ENCODE measurements at regions not wholly inside any gene's neighbourhood (a gene's known extent, or its start where the extent isn't known, plus 50 kb on each side); places are given as distances from the start of the nearest gene placed in this dataset.

DNA sequence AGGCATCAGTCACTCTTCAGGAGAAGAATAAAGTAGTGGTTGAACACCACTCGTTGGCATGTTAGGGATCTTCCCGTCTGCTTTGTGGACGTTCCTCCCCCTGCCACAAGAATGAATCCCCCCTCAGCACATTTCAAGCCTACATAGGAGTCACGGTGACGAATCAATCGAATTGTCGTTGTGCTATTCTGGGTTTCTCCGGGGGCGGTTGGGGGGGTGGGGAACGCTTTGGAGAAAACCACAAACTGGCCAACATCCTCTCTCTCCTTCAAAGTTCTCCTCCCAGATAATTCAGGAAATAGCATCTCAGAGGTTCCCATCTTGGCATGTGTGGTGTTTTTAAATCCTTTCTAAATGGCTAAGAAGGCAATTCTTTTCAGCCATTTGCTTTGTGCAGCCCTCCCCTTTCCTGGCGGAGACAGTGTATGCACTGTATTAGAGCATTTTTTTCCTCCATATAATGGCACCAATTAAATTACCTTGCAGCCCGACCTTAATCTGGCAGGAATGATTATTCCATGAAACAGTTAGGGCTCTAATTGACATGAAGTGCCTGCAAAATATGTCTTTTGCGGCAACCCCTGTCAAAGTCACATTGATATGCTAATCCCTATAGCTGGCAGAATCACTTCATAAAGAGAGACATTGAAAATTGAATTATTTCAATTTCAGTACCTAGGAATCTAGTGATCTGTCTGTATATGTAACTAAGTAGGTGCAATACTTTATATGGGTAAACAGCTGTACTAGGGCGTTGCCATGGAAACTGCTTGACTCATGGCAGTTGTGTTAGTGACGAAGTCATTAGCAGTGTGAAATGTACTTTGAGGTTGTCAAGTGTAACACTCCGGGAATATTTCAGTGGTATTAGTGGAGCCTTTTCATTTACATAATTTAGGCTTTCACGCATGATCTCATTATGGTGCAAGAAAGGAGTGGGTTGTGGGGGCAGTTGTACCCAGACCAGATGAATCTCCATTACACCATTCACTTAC, 323.4 kb upstream of the SLC14A2 start:
- Histone ChIP-seq H3K27me3 (replicated peaks; ENCODE audit: control insufficient read depth, insufficient read depth, low read length) (no peaks in the 10 kb centered on the region), H3K4me3 (replicated peaks; ENCODE audit: low read depth, low read length) (no peak overlapping the region), H3K36me3 (ENCODE audit: control insufficient read depth, insufficient read depth, low read length) (no peaks in the 10 kb centered on the region)
- no peak for DNase-seq (ENCODE audit: extremely low read depth, insufficient read length)
- TF ChIP-seq, protein P1, sequence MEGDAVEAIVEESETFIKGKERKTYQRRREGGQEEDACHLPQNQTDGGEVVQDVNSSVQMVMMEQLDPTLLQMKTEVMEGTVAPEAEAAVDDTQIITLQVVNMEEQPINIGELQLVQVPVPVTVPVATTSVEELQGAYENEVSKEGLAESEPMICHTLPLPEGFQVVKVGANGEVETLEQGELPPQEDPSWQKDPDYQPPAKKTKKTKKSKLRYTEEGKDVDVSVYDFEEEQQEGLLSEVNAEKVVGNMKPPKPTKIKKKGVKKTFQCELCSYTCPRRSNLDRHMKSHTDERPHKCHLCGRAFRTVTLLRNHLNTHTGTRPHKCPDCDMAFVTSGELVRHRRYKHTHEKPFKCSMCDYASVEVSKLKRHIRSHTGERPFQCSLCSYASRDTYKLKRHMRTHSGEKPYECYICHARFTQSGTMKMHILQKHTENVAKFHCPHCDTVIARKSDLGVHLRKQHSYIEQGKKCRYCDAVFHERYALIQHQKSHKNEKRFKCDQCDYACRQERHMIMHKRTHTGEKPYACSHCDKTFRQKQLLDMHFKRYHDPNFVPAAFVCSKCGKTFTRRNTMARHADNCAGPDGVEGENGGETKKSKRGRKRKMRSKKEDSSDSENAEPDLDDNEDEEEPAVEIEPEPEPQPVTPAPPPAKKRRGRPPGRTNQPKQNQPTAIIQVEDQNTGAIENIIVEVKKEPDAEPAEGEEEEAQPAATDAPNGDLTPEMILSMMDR (IDR thresholded peaks at IDR 0.05; ENCODE audit: insufficient read depth, low read length, poor library complexity, severe bottlenecking): no peak

DNA sequence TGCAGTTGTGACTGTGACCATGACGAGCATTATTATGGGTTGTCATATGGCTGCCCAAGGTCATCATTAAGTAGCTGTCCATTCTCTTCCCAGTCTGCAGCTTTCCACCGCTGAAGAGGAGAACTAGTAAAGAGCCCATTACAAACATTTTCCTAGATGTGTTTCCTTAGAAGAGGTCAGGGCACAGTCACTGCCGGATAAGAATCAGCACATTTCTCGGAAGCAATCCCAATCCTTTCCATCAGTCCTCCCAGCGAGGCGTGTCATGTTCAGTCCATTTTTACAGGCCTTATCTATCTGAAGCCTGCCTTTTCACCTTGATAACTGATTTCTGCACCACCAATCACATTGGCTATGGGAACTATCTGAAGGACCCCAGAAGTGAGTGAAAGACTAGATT, 319.9 kb upstream of the SLC14A2 start:
- DNase-seq (ENCODE audit: extremely low read depth, insufficient read length): no peak
- no peaks in the 10 kb centered on the region for H3K36me3 ChIP-seq (ENCODE audit: control insufficient read depth, insufficient read depth, low read length)
- TF ChIP-seq, protein P1 (IDR thresholded peaks at IDR 0.05; ENCODE audit: insufficient read depth, low read length, poor library complexity, severe bottlenecking): no peak
- no peaks in the 10 kb centered on the region for H3K27me3 ChIP-seq (replicated peaks; ENCODE audit: control insufficient read depth, insufficient read depth, low read length)
- no peak overlapping the region for H3K4me3 ChIP-seq (replicated peaks; ENCODE audit: low read depth, low read length)

DNA sequence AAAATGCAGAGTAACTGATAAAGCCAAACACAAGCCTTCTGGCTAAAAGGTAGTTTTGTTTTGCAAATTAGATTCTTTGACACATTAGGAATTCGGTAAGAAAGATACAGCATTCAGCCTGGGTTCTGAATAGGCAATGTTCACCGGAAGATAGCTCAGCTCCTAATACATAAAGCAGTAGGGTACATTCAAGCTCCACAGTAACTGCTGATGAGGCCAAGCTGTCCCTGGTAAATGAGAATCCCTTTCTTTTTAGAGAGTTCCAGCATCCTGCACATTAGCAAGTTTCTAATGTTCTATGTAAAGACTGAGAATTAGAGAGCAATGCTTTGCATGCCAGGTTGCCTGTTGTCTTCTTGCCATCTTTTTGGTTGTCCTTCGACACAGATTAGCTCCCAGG, 316.3 kb upstream of the SLC14A2 start:
- DNase-seq (ENCODE audit: extremely low read depth, insufficient read length): no peak
- H3K27me3 ChIP-seq (replicated peaks; ENCODE audit: control insufficient read depth, insufficient read depth, low read length): no peaks in the 10 kb centered on the region
- TF ChIP-seq, protein P1 (IDR thresholded peaks at IDR 0.05; ENCODE audit: insufficient read depth, low read length, poor library complexity, severe bottlenecking): no peak
- H3K4me3 ChIP-seq (replicated peaks; ENCODE audit: low read depth, low read length): no peak overlapping the region
- no peaks in the 10 kb centered on the region for H3K36me3 ChIP-seq (ENCODE audit: control insufficient read depth, insufficient read depth, low read length)

DNA sequence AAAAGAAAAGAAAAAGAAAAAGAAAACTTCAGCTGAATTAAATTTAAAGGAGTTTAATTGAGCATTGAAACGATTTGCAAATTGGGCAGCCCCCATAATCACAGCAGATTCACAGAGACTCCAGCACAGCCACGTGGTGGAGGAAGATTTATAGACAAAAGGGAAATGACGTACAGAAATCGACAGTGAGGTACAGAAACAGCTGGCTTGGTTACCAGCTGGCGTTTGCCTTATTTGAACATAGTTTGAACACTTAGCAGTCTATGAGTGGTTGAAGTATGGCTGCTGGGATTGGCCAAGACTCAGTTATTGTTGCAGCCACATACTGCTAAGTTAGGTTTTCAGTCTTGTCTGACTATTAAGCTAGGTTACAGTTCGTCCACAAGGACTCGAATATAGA, 312.2 kb upstream of the SLC14A2 start:
- Histone ChIP-seq H3K27me3 (replicated peaks; ENCODE audit: control insufficient read depth, insufficient read depth, low read length) (no peaks in the 10 kb centered on the region), H3K4me3 (replicated peaks; ENCODE audit: low read depth, low read length) (no peak overlapping the region), H3K36me3 (ENCODE audit: control insufficient read depth, insufficient read depth, low read length) (no peaks in the 10 kb centered on the region)
- TF ChIP-seq, protein P1 (IDR thresholded peaks at IDR 0.05; ENCODE audit: insufficient read depth, low read length, poor library complexity, severe bottlenecking): no peak
- DNase-seq (ENCODE audit: extremely low read depth, insufficient read length): no peak

DNA sequence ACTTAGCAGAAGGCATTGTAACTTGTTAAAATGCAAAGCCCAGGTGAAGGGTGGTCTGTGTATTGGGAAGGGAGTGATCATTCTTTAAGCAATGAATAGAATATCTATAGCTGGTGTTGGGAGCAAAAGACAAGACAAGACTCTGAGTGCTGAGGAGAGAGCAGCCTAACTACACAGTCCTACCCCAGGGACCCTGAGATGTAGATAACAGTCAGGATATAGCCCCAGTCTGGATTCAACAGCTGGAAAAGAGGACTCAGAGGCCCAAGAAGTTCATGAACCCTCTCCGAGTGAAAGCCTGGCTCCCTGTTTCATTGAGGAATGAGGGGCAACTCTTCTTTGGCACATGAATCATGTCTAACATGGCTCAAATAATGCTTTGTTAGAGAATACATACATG, 310.7 kb upstream of the SLC14A2 start:
- H3K36me3 ChIP-seq (ENCODE audit: control insufficient read depth, insufficient read depth, low read length): no peaks in the 10 kb centered on the region
- H3K4me3 ChIP-seq (replicated peaks; ENCODE audit: low read depth, low read length): no peak overlapping the region
- H3K27me3 ChIP-seq (replicated peaks; ENCODE audit: control insufficient read depth, insufficient read depth, low read length): no peaks in the 10 kb centered on the region
- no peak for DNase-seq (ENCODE audit: extremely low read depth, insufficient read length)
- TF ChIP-seq, protein P1 (IDR thresholded peaks at IDR 0.05; ENCODE audit: insufficient read depth, low read length, poor library complexity, severe bottlenecking): no peak

All from GM06990 (cell line).